ENCODE measurements at regions not wholly inside any gene's neighbourhood (a gene's known extent, or its start where the extent isn't known, plus 50 kb on each side); places are given as distances from the start of the nearest gene placed in this dataset.

DNA sequence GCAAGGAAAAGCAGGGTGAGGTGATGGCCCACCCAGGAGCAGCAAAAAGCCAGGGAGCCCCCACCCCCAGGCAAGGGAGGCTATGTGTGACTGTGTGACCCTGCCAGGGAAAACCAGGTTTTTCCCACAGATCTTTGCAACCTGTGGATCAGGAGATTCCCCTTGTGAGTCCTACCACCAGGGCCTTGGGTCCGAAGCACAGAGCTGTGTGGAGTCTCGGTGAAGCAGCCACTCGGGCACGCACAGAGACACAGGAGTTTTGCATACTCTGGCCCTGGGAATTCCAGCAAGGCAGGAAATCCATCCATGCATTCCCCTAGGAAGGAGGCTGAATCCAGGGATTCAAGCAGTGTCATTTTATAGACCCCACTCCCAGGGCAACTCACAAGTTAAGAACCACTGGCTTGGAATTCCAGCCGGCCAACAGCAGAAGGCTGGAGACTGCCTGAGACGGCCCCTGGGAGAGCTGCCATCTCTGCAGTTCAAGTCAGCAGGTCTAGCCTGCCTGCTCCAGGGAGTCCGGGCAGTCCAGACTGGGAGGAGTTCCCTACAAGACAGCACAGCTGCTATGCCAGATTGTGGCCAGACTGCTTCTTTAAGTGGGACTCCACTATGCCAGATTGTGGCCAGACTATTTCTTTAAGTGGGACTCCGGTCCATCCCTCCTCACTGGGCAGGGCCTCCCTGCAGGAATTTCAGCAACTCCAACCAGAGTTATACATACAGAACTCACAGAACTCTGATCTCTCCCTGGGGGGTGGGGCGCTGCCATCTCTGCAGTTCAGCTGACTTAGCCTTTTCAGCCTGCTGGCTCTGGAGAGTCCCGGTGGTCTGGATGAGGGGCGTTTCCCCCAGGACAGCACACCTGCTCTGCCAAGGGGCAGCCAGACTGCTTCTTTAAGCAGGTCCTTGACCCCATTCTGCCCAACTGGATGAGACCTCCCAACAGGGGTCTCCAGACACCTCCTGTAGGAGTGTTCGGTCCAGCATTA, 85.1 kb upstream of the ADAD1 start:
- ATAC-seq, result no peak
- Mint-ChIP-seq H3K4me1 (peaks cover 0 to 4% (median 0%) of the 10 kb centered on the region in 7 donors), H3K4me3 (no peak overlapping the region), H3K27me3 (no peaks in the 10 kb centered on the region), H3K36me3 (peaks cover 20 to 53% (median 35%) of the 10 kb centered on the region in 5 donors), H3K9me3 (peaks cover 0 to 6% (median 0%) of the 10 kb centered on the region in 11 donors), H3K27ac (no peak overlapping the region)
- CTCF ChIA-PET, result no interaction called here
- Histone ChIP-seq H3K27me3 (ENCODE audit: control insufficient read depth in 2 of 2, insufficient read depth in 2 of 2, low read length in 2 of 2) (no peaks in the 10 kb centered on the region), H3K9me3 (ENCODE audit: control insufficient read depth in 2 of 3, low read length in 3 of 3) (no peaks in the 10 kb centered on the region), H3K36me3 (ENCODE audit: control insufficient read depth in 2 of 3, insufficient read depth in 3 of 3, low read length in 3 of 3) (peaks cover 5 to 22% (median 15%) of the 10 kb centered on the region in 3 experiments), H3K4me3 (ENCODE audit: low read length) (no peak overlapping the region), H3K27ac (ENCODE audit: low read depth, low read length) (no peak overlapping the region), H3K4me1 (ENCODE audit: control insufficient read depth in 2 of 2, insufficient read depth in 2 of 2, low read length in 2 of 2) (no peaks in the 10 kb centered on the region)
- intact Hi-C loops (cut with micrococcal nuclease), result no loop called here
- POLR2A ChIA-PET, result no interaction called here
- no peak for DNase-seq

GRCh38 chr4:122297694-122298093, 81.1 kb upstream of the ADAD1 start:
- no peak overlapping the region for H3K4me3 Mint-ChIP-seq
- ATAC-seq, result no peak
- DNase-seq, result no peak
- CTCF ChIA-PET, result no interaction called here
- no peaks in the 10 kb centered on the region for H3K27me3 ChIP-seq (ENCODE audit: control insufficient read depth in 2 of 2, insufficient read depth in 2 of 2, low read length in 2 of 2)
- H3K4me3 ChIP-seq (ENCODE audit: low read length), result no peak overlapping the region
- H3K9me3 ChIP-seq (ENCODE audit: control insufficient read depth in 2 of 3, low read length in 3 of 3), result no peaks in the 10 kb centered on the region
- peaks cover 5 to 22% (median 15%) of the 10 kb centered on the region in 3 experiments for H3K36me3 ChIP-seq (ENCODE audit: control insufficient read depth in 2 of 3, insufficient read depth in 3 of 3, low read length in 3 of 3)
- H3K9me3 Mint-ChIP-seq, result peaks cover 0 to 6% (median 0%) of the 10 kb centered on the region in 11 donors
- H3K27ac Mint-ChIP-seq, result peak overlapping the region in 3 of 9 donors; percentile 4 to 60 (median 15)
- H3K27ac ChIP-seq (ENCODE audit: low read depth, low read length), result no peak overlapping the region
- no peaks in the 10 kb centered on the region for H3K4me1 ChIP-seq (ENCODE audit: control insufficient read depth in 2 of 2, insufficient read depth in 2 of 2, low read length in 2 of 2)
- H3K36me3 Mint-ChIP-seq, result peaks cover 15 to 42% (median 26%) of the 10 kb centered on the region in 5 donors
- H3K27me3 Mint-ChIP-seq, result no peaks in the 10 kb centered on the region
- peaks cover 0 to 4% (median 0%) of the 10 kb centered on the region in 7 donors for H3K4me1 Mint-ChIP-seq
- intact Hi-C loops (cut with micrococcal nuclease), result no loop called here
- POLR2A ChIA-PET, result no interaction called here

GRCh38 chr4:122300776-122301175, 78.0 kb upstream of the ADAD1 start:
- CTCF ChIA-PET, result interaction anchor here (0.6 kb wide), 1 partner anchor 92 kb away, joined by 3 read pairs; no protein-coding TSS in a partner anchor

GRCh38 chr4:122305853-122306252, 73.0 kb upstream of the ADAD1 start:
- H3K27ac Mint-ChIP-seq, result peak overlapping the region in 1 of 9 donors; percentile 47
- H3K4me1 ChIP-seq (ENCODE audit: control insufficient read depth in 2 of 2, insufficient read depth in 2 of 2, low read length in 2 of 2), result no peaks in the 10 kb centered on the region
- ATAC-seq (no peak), DNase-seq (no peak)
- H3K4me3 ChIP-seq (ENCODE audit: low read length), result no peak overlapping the region
- peaks cover 0 to 45% (median 16%) of the 10 kb centered on the region in 5 donors for H3K36me3 Mint-ChIP-seq
- H3K9me3 ChIP-seq (ENCODE audit: control insufficient read depth in 2 of 3, low read length in 3 of 3), result no peaks in the 10 kb centered on the region
- H3K9me3 Mint-ChIP-seq, result no peaks in the 10 kb centered on the region
- CTCF ChIA-PET, result no interaction called here
- intact Hi-C loops (cut with micrococcal nuclease), result loop anchor here in 1 of 2 donors (5.0 to 10.0 kb wide), 2 partner anchors 404 to 619 kb away; partner anchors contain the start of gene NUDT6
- H3K36me3 ChIP-seq (ENCODE audit: control insufficient read depth in 2 of 3, insufficient read depth in 3 of 3, low read length in 3 of 3), result peaks cover 4 to 32% (median 10%) of the 10 kb centered on the region in 3 experiments
- no peaks in the 10 kb centered on the region for H3K27me3 Mint-ChIP-seq
- no peaks in the 10 kb centered on the region for H3K27me3 ChIP-seq (ENCODE audit: control insufficient read depth in 2 of 2, insufficient read depth in 2 of 2, low read length in 2 of 2)
- no peak overlapping the region for H3K4me3 Mint-ChIP-seq
- H3K4me1 Mint-ChIP-seq, result peaks cover 0 to 2% (median 0%) of the 10 kb centered on the region in 7 donors
- no peak overlapping the region for H3K27ac ChIP-seq (ENCODE audit: low read depth, low read length)
- POLR2A ChIA-PET, result no interaction called here

More at GRCh38 chr4:122300776-122301175, 78.0 kb upstream of the ADAD1 start:
- no peaks in the 10 kb centered on the region for H3K4me1 ChIP-seq (ENCODE audit: control insufficient read depth in 2 of 2, insufficient read depth in 2 of 2, low read length in 2 of 2)
- H3K27me3 ChIP-seq (ENCODE audit: control insufficient read depth in 2 of 2, insufficient read depth in 2 of 2, low read length in 2 of 2), result no peaks in the 10 kb centered on the region
- ATAC-seq (no peak), DNase-seq (no peak)
- no peaks in the 10 kb centered on the region for H3K9me3 ChIP-seq (ENCODE audit: control insufficient read depth in 2 of 3, low read length in 3 of 3)
- Mint-ChIP-seq H3K27ac (no peak overlapping the region), H3K4me3 (no peak overlapping the region), H3K27me3 (no peaks in the 10 kb centered on the region), H3K4me1 (no peaks in the 10 kb centered on the region), H3K36me3 (peaks cover 3 to 33% (median 12%) of the 10 kb centered on the region in 5 donors), H3K9me3 (peaks cover 0 to 3% (median 0%) of the 10 kb centered on the region in 11 donors)
- POLR2A ChIA-PET, result no interaction called here
- H3K36me3 ChIP-seq (ENCODE audit: control insufficient read depth in 2 of 3, insufficient read depth in 3 of 3, low read length in 3 of 3), result peaks cover 0 to 11% (median 0%) of the 10 kb centered on the region in 3 experiments
- no peak overlapping the region for H3K27ac ChIP-seq (ENCODE audit: low read depth, low read length)
- H3K4me3 ChIP-seq (ENCODE audit: low read length), result no peak overlapping the region
- intact Hi-C loops (cut with micrococcal nuclease), result loop anchor here in 1 of 2 donors (10.0 kb wide), 1 partner anchor 624 kb away; the partner anchor contains the start of gene NUDT6

DNA sequence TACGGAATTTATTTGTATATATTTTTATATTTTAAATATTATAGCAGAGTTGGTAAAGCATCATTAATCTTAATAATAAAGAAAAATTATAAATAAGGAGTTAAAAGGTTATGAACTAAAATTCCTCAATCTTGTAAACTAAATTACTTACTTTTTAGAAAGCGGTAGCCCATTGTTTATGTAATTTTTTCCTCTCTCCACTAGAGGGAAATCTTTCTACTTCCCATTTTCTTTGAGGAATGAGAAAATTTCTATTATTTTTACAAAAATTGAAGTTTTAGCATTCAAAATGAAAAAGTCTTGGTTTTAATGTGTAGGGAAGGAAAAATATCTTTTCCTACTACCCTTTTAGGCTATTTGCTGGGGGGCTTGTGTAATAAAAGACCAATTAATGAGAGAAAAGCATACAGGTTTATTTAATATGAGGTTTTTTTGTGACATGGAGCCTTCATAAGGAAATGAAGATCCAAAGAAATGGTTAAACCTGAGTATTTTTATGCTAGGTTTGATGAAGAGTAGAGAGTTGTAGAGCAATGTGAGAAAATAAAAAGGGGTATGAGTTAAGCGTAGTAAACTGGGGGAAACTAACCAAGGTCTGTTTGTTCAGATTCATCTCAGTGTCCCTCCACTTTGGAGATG, 68.7 kb upstream of the ADAD1 start:
- Histone ChIP-seq H3K27me3 (ENCODE audit: control insufficient read depth in 2 of 2, insufficient read depth in 2 of 2, low read length in 2 of 2) (no peaks in the 10 kb centered on the region), H3K27ac (ENCODE audit: low read depth, low read length) (no peak overlapping the region), H3K36me3 (ENCODE audit: control insufficient read depth in 2 of 3, insufficient read depth in 3 of 3, low read length in 3 of 3) (peaks cover 4 to 47% (median 10%) of the 10 kb centered on the region in 3 experiments), H3K4me3 (ENCODE audit: low read length) (no peak overlapping the region), H3K4me1 (ENCODE audit: control insufficient read depth in 2 of 2, insufficient read depth in 2 of 2, low read length in 2 of 2) (no peaks in the 10 kb centered on the region), H3K9me3 (ENCODE audit: control insufficient read depth in 2 of 3, low read length in 3 of 3) (no peaks in the 10 kb centered on the region)
- DNase-seq (peak in 3 of 9 donors; percentile 2 to 8 (median 7)), ATAC-seq (no peak)
- H3K27ac Mint-ChIP-seq, result no peak overlapping the region
- H3K4me1 Mint-ChIP-seq, result peaks cover 0 to 4% (median 0%) of the 10 kb centered on the region in 7 donors
- H3K27me3 Mint-ChIP-seq, result no peaks in the 10 kb centered on the region
- POLR2A ChIA-PET, result no interaction called here
- H3K4me3 Mint-ChIP-seq, result no peak overlapping the region
- H3K9me3 Mint-ChIP-seq, result no peaks in the 10 kb centered on the region
- CTCF ChIA-PET, result interaction anchor here (2.1 kb wide), 1 partner anchor 268 kb away, joined by 7 read pairs; no protein-coding TSS in a partner anchor
- peaks cover 0 to 43% (median 16%) of the 10 kb centered on the region in 5 donors for H3K36me3 Mint-ChIP-seq
- intact Hi-C loops (cut with micrococcal nuclease), result loop anchor here (1.0 to 10.0 kb wide), 7 partner anchors 142 to 625 kb away; partner anchors contain the start of gene NUDT6 (in 1 of the 2)

GRCh38 chr4:122313006-122313646, 65.7 kb upstream of the ADAD1 start:
- ATAC-seq (no peak), DNase-seq (no peak)
- H3K9me3 ChIP-seq (ENCODE audit: control insufficient read depth in 2 of 3, low read length in 3 of 3), result no peaks in the 10 kb centered on the region
- H3K36me3 ChIP-seq (ENCODE audit: control insufficient read depth in 2 of 3, insufficient read depth in 3 of 3, low read length in 3 of 3), result peaks cover 5 to 43% (median 14%) of the 10 kb centered on the region in 3 experiments
- Mint-ChIP-seq H3K4me3 (no peak overlapping the region), H3K9me3 (no peaks in the 10 kb centered on the region), H3K36me3 (peaks cover 3 to 49% (median 31%) of the 10 kb centered on the region in 5 donors), H3K27me3 (no peaks in the 10 kb centered on the region), H3K27ac (no peak overlapping the region), H3K4me1 (peaks cover 0 to 2% (median 0%) of the 10 kb centered on the region in 7 donors)
- no peak overlapping the region for H3K4me3 ChIP-seq (ENCODE audit: low read length)
- H3K27ac ChIP-seq (ENCODE audit: low read depth, low read length), result no peak overlapping the region
- intact Hi-C loops (cut with micrococcal nuclease), result loop anchor here (5.0 to 10.0 kb wide), 3 partner anchors 139 to 622 kb away; no protein-coding TSS in a partner anchor
- H3K4me1 ChIP-seq (ENCODE audit: control insufficient read depth in 2 of 2, insufficient read depth in 2 of 2, low read length in 2 of 2), result no peaks in the 10 kb centered on the region
- ChIA-PET POLR2A (interaction anchor here (0.6 kb wide), 1 partner anchor 162 kb away, joined by 3 read pairs; no protein-coding TSS in a partner anchor), CTCF (interaction anchor here (0.7 kb wide), 1 partner anchor 10 kb away, joined by 3 read pairs; no protein-coding TSS in a partner anchor)
- no peaks in the 10 kb centered on the region for H3K27me3 ChIP-seq (ENCODE audit: control insufficient read depth in 2 of 2, insufficient read depth in 2 of 2, low read length in 2 of 2)
